ENCODE measurements at regions not wholly inside any gene's neighbourhood (a gene's known extent, or its start where the extent isn't known, plus 50 kb on each side); places are given as distances from the start of the nearest gene placed in this dataset.

GRCh38 chr4:101730291-101731117 lies 60.0 kb upstream of the BANK1 start:
- CTCF ChIA-PET: interaction anchor here (0.6 to 3.9 kb wide), 22 partner anchors 15 to 1732 kb away, joined by 3 to 46 read pairs (median 3); no protein-coding TSS in a partner anchor
- peak; percentile 74 for TF ChIP-seq CTCF (IDR thresholded peaks at IDR 0.05; ENCODE audit: low read depth, low read length)
- no peak overlapping the region for H3K27ac ChIP-seq (ENCODE audit: low read depth, low read length)

GRCh38 chr4:101727238-101727637 lies 63.3 kb upstream of the BANK1 start:
- DNase-seq (ENCODE audit: low read depth, low spot score): no peak
- H3K9me3 ChIP-seq (ENCODE audit: control insufficient read depth, insufficient read depth, low read length): no peaks in the 10 kb centered on the region
- no peak overlapping the region for H3K27ac ChIP-seq (ENCODE audit: low read depth, low read length)
- ChIA-PET POLR2A (no interaction called here), CTCF (no interaction called here)
- TF ChIP-seq CTCF (IDR thresholded peaks at IDR 0.05; ENCODE audit: low read depth, low read length): no peak
- no peaks in the 10 kb centered on the region for H3K27me3 ChIP-seq (ENCODE audit: control insufficient read depth, insufficient read depth, low read length)
- no peak overlapping the region for H3K4me3 ChIP-seq (ENCODE audit: low read depth, low read length)

More at GRCh38 chr4:101730291-101731117, 60.0 kb upstream of the BANK1 start:
- POLR2A ChIA-PET: no interaction called here
- peak; percentile 29 for DNase-seq (ENCODE audit: low read depth, low spot score)
- Histone ChIP-seq H3K27me3 (ENCODE audit: control insufficient read depth, insufficient read depth, low read length) (no peaks in the 10 kb centered on the region), H3K9me3 (ENCODE audit: control insufficient read depth, insufficient read depth, low read length) (no peaks in the 10 kb centered on the region), H3K4me3 (ENCODE audit: low read depth, low read length) (no peak overlapping the region)

- no peak overlapping the region for H3K4me3 ChIP-seq (ENCODE audit: low read depth, low read length)
- CTCF ChIA-PET: no interaction called here
- H3K27me3 ChIP-seq (ENCODE audit: control insufficient read depth, insufficient read depth, low read length): no peaks in the 10 kb centered on the region
- no peak overlapping the region for H3K27ac ChIP-seq (ENCODE audit: low read depth, low read length)
- no peak for DNase-seq (ENCODE audit: low read depth, low spot score)
- POLR2A ChIA-PET: no interaction called here
- no peaks in the 10 kb centered on the region for H3K9me3 ChIP-seq (ENCODE audit: control insufficient read depth, insufficient read depth, low read length)
- no peak for TF ChIP-seq CTCF (IDR thresholded peaks at IDR 0.05; ENCODE audit: low read depth, low read length)
These were observed 66.4 kb upstream of the BANK1 start for GRCh38 chr4:101724093-101724492.

GRCh38 chr4:101718810-101719209 lies 71.7 kb upstream of the BANK1 start:
- no peak for DNase-seq (ENCODE audit: low read depth, low spot score)
- Histone ChIP-seq H3K4me3 (ENCODE audit: low read depth, low read length) (no peak overlapping the region), H3K9me3 (ENCODE audit: control insufficient read depth, insufficient read depth, low read length) (no peaks in the 10 kb centered on the region), H3K27me3 (ENCODE audit: control insufficient read depth, insufficient read depth, low read length) (no peaks in the 10 kb centered on the region), H3K27ac (ENCODE audit: low read depth, low read length) (no peak overlapping the region)
- TF ChIP-seq CTCF (IDR thresholded peaks at IDR 0.05; ENCODE audit: low read depth, low read length): no peak
- ChIA-PET CTCF (no interaction called here), POLR2A (no interaction called here)

GRCh38 chr4:101711590-101712260 lies 78.8 kb upstream of the BANK1 start:
- ChIA-PET POLR2A (no interaction called here), CTCF (interaction anchor here (1.9 kb wide), 1 partner anchor 19 kb away, joined by 4 read pairs; no protein-coding TSS in a partner anchor)
- Histone ChIP-seq H3K27me3 (ENCODE audit: control insufficient read depth, insufficient read depth, low read length) (no peaks in the 10 kb centered on the region), H3K27ac (ENCODE audit: low read depth, low read length) (no peak overlapping the region), H3K9me3 (ENCODE audit: control insufficient read depth, insufficient read depth, low read length) (no peaks in the 10 kb centered on the region), H3K4me3 (ENCODE audit: low read depth, low read length) (no peak overlapping the region)
- TF ChIP-seq CTCF (IDR thresholded peaks at IDR 0.05; ENCODE audit: low read depth, low read length): no peak
- no peak for DNase-seq (ENCODE audit: low read depth, low spot score)
